Mesenchymal stem cell (in vitro differentiated cells and primary cell): ENCODE measurements at regions not wholly inside any gene's neighbourhood (a gene's known extent, or its start where the extent isn't known, plus 50 kb on each side); places are given as distances from the start of the nearest gene placed in this dataset.

Source experiments
- DNase-seq: peaks from one replicate; pipeline ENCODE4 v3.0.0-alpha.2; 2013
- H2AFZ ChIP-seq: one replicate; pipeline ENCODE4 v1.6.1; 2013; ENCODE audit warnings: low read depth, mild to moderate bottlenecking, control low read depth, inconsistent platforms, low read length, moderate library complexity
- H2AK5ac ChIP-seq: 2 replicates; pipeline ENCODE4 v1.6.1; 2013; ENCODE audit warnings: low read length, moderate library complexity, mild to moderate bottlenecking, inconsistent platforms; ENCODE audit not compliant: severe bottlenecking
- H2BK120ac ChIP-seq: one replicate; pipeline ENCODE4 v1.6.1; 2013; ENCODE audit warnings: low read depth, mild to moderate bottlenecking, inconsistent platforms, low read length, moderate library complexity
- H2BK12ac ChIP-seq, 2 experiments: one replicate each; pipeline ENCODE4 v1.6.1; 2013; ENCODE audit warnings: inconsistent platforms in 2 of 2, low read length in 2 of 2, mild to moderate bottlenecking in 2 of 2, moderate library complexity in 2 of 2, control low read depth in 1 of 2
- H2BK15ac ChIP-seq: one replicate; pipeline ENCODE4 v1.6.1; 2013; ENCODE audit warnings: mild to moderate bottlenecking, low read depth, inconsistent platforms; ENCODE audit not compliant: poor library complexity, severe bottlenecking
- H2BK5ac ChIP-seq: 2 replicates; pipeline ENCODE4 v1.6.1; 2013; ENCODE audit warnings: low read depth, mild to moderate bottlenecking, low read length, control low read depth, inconsistent platforms; ENCODE audit not compliant: poor library complexity, severe bottlenecking
- H3K14ac ChIP-seq, 2 experiments: one replicate each; pipeline ENCODE4 v1.6.1; 2013; ENCODE audit warnings: inconsistent platforms in 2 of 2, low read length in 2 of 2, control low read depth in 1 of 2, mild to moderate bottlenecking in 1 of 2, moderate library complexity in 1 of 2
- H3K18ac ChIP-seq, 2 experiments: one replicate each; pipeline ENCODE4 v1.6.1; 2013; ENCODE audit warnings: inconsistent platforms in 2 of 2, low read length in 2 of 2, control low read depth in 1 of 2, low read depth in 1 of 2, mild to moderate bottlenecking in 1 of 2
- H3K23ac ChIP-seq, 2 experiments: one replicate each; pipeline ENCODE4 v1.6.1; 2013; ENCODE audit warnings: inconsistent platforms in 2 of 2, low read length in 2 of 2, mild to moderate bottlenecking in 2 of 2, moderate library complexity in 2 of 2, control low read depth in 1 of 2
- H3K27ac ChIP-seq: 2 replicates; pipeline ENCODE4 v1.5.1; 2013; ENCODE audit warnings: mild to moderate bottlenecking, moderate library complexity, low read length, control low read depth, inconsistent platforms; ENCODE audit not compliant: poor library complexity, severe bottlenecking
- H3K27me3 ChIP-seq, 2 experiments: 2 replicates each; pipeline versions ENCODE4 v1.6.1 to v1.7.0; 2013; ENCODE audit warnings: low read length in 2 of 2, mild to moderate bottlenecking in 2 of 2, moderate library complexity in 2 of 2, control low read depth in 1 of 2, inconsistent platforms in 1 of 2; ENCODE audit not compliant: control insufficient read depth in 1 of 2, insufficient read depth in 1 of 2
- H3K36me3 ChIP-seq, 2 experiments: 2 replicates each; pipeline versions ENCODE4 v1.6.1 to v1.7.0; 2013; ENCODE audit warnings: low read length in 2 of 2, control low read depth in 1 of 2, inconsistent platforms in 1 of 2, low read depth in 1 of 2, mild to moderate bottlenecking in 1 of 2; ENCODE audit not compliant: insufficient read depth in 2 of 2, control insufficient read depth in 1 of 2
- H3K4ac ChIP-seq, 2 experiments: one replicate each; pipeline ENCODE4 v1.6.1; 2013; ENCODE audit warnings: inconsistent platforms in 2 of 2, low read length in 2 of 2, mild to moderate bottlenecking in 2 of 2, moderate library complexity in 2 of 2, control low read depth in 1 of 2, low read depth in 1 of 2
- H3K4me1 ChIP-seq: 2 replicates; pipeline ENCODE4 v1.6.1; 2013; ENCODE audit warnings: low read depth, low read length, control low read depth; ENCODE audit not compliant: control insufficient read depth, insufficient read depth
- H3K4me2 ChIP-seq: 2 replicates; pipeline ENCODE4 v1.6.1; 2013; ENCODE audit warnings: low read length, mild to moderate bottlenecking, inconsistent platforms; ENCODE audit not compliant: poor library complexity, severe bottlenecking
- H3K4me3 ChIP-seq, 2 experiments: 2 replicates each; pipeline versions ENCODE4 v1.5.1 to v1.7.0; 2013; ENCODE audit warnings: low read length in 2 of 2, mild to moderate bottlenecking in 2 of 2, control low read depth in 1 of 2, low read depth in 1 of 2; ENCODE audit not compliant: insufficient read depth in 1 of 2
- H3K79me1 ChIP-seq: replicated peaks from 2 replicates; pipeline ENCODE4 v1.6.1; 2013; ENCODE audit warnings: mild to moderate bottlenecking, control low read depth, low read length, inconsistent platforms; ENCODE audit not compliant: poor library complexity, severe bottlenecking
- H3K9ac ChIP-seq: 2 replicates; pipeline ENCODE4 v1.7.0; 2013; ENCODE audit warnings: mild to moderate bottlenecking, low read length, moderate library complexity
- H3K9me3 ChIP-seq: 2 replicates; pipeline ENCODE4 v1.7.0; 2013; ENCODE audit warnings: mild to moderate bottlenecking, low read length; ENCODE audit not compliant: control insufficient read depth
- H4K8ac ChIP-seq: one replicate; pipeline ENCODE4 v1.6.1; 2013; ENCODE audit warnings: inconsistent platforms, mild to moderate bottlenecking, low read length, moderate library complexity
- H4K91ac ChIP-seq: one replicate; pipeline ENCODE4 v1.6.1; 2013; ENCODE audit warnings: mild to moderate bottlenecking, low read length, inconsistent platforms
- WGBS: methylation state at CpG from one replicate; pipeline ENCODE4 v1.1.7; 2013; ENCODE audit warnings: mixed read lengths; 5-methylcytosine and 5-hydroxymethylcytosine counted together

GRCh38 chr2:215207041-215207440, 68.6 kb upstream of the ABCA12 start:
- H2BK15ac ChIP-seq: no peak overlapping the region
- H3K27ac ChIP-seq: no peak overlapping the region
- H4K91ac ChIP-seq: no peak overlapping the region
- H3K79me1 ChIP-seq: no peaks in the 10 kb centered on the region
- no peaks in the 10 kb centered on the region for H3K4me1 ChIP-seq
- H2AFZ ChIP-seq: no peak overlapping the region
- H3K27me3 ChIP-seq: no peaks in the 10 kb centered on the region
- no peak overlapping the region for H2BK120ac ChIP-seq
- no peak overlapping the region for H3K9ac ChIP-seq
- no peak overlapping the region for H2BK5ac ChIP-seq
- no peak overlapping the region for H2BK12ac ChIP-seq
- H4K8ac ChIP-seq: no peak overlapping the region
- H2AK5ac ChIP-seq: no peak overlapping the region
- DNase-seq: no peak
- H3K23ac ChIP-seq: no peak overlapping the region
- no peak overlapping the region for H3K4me3 ChIP-seq
- no peak overlapping the region for H3K18ac ChIP-seq
- no peak overlapping the region for H3K14ac ChIP-seq
- H3K9me3 ChIP-seq: peaks cover 10% of the 10 kb centered on the region
- H3K36me3 ChIP-seq: no peaks in the 10 kb centered on the region
- H3K4ac ChIP-seq: no peak overlapping the region
- H3K4me2 ChIP-seq: no peak overlapping the region

- H2BK12ac ChIP-seq: no peak overlapping the region
- no peak overlapping the region for H3K4me3 ChIP-seq
- no peak overlapping the region for H2BK15ac ChIP-seq
- 43% methylated on average over 2 of the region's 4 CpGs for WGBS
- no peak overlapping the region for H3K4ac ChIP-seq
- no peak overlapping the region for H3K18ac ChIP-seq
- H2BK120ac ChIP-seq: no peak overlapping the region
- H2AFZ ChIP-seq: no peak overlapping the region
- H4K91ac ChIP-seq: no peak overlapping the region
- H3K79me1 ChIP-seq: no peaks in the 10 kb centered on the region
- H3K9ac ChIP-seq: no peak overlapping the region
- DNase-seq: no peak
- H3K27ac ChIP-seq: no peak overlapping the region
- no peak overlapping the region for H3K4me2 ChIP-seq
- H4K8ac ChIP-seq: no peak overlapping the region
- H3K14ac ChIP-seq: no peak overlapping the region
- H3K27me3 ChIP-seq: no peaks in the 10 kb centered on the region
- no peak overlapping the region for H2BK5ac ChIP-seq
- H3K36me3 ChIP-seq: no peaks in the 10 kb centered on the region
- H3K9me3 ChIP-seq: peaks cover 4% of the 10 kb centered on the region
- H3K23ac ChIP-seq: no peak overlapping the region
- no peak overlapping the region for H2AK5ac ChIP-seq
- no peaks in the 10 kb centered on the region for H3K4me1 ChIP-seq
Measured at GRCh38 chr2:215205787-215206186, 67.4 kb upstream of the ABCA12 start.

- Histone ChIP-seq H2AK5ac (no peak overlapping the region), H2BK15ac (no peak overlapping the region), H2BK12ac (no peak overlapping the region), H3K23ac (no peak overlapping the region), H3K27ac (no peak overlapping the region), H2BK120ac (no peak overlapping the region), H3K18ac (no peak overlapping the region), H3K36me3 (no peaks in the 10 kb centered on the region), H2BK5ac (no peak overlapping the region), H3K4me3 (no peak overlapping the region), H4K8ac (no peak overlapping the region), H4K91ac (no peak overlapping the region), H3K4me2 (no peak overlapping the region), H3K4me1 (no peaks in the 10 kb centered on the region), H3K27me3 (no peaks in the 10 kb centered on the region), H3K4ac (no peak overlapping the region), H3K9ac (no peak overlapping the region), H3K79me1 (no peaks in the 10 kb centered on the region), H2AFZ (no peak overlapping the region), H3K14ac (no peak overlapping the region), H3K9me3 (no peaks in the 10 kb centered on the region)
- 86% methylated on average over 1 of the region's 2 CpGs for WGBS
- no peak for DNase-seq
Measured at GRCh38 chr2:215191477-215191876, 53.1 kb upstream of the ABCA12 start.

- no peaks in the 10 kb centered on the region for H3K4me1 ChIP-seq
- H3K9me3 ChIP-seq: no peaks in the 10 kb centered on the region
- no peak overlapping the region for H3K27ac ChIP-seq
- H2BK120ac ChIP-seq: no peak overlapping the region
- no peak overlapping the region for H2AK5ac ChIP-seq
- no peak overlapping the region for H3K9ac ChIP-seq
- no peak overlapping the region for H2BK15ac ChIP-seq
- H3K14ac ChIP-seq: no peak overlapping the region
- H3K4me3 ChIP-seq: no peak overlapping the region
- no peak overlapping the region for H4K8ac ChIP-seq
- no peak overlapping the region for H3K4ac ChIP-seq
- H2AFZ ChIP-seq: no peak overlapping the region
- H3K27me3 ChIP-seq: no peaks in the 10 kb centered on the region
- H2BK5ac ChIP-seq: no peak overlapping the region
- no peak overlapping the region for H4K91ac ChIP-seq
- no peak overlapping the region for H3K18ac ChIP-seq
- no peaks in the 10 kb centered on the region for H3K36me3 ChIP-seq
- no peak overlapping the region for H2BK12ac ChIP-seq
- no peaks in the 10 kb centered on the region for H3K79me1 ChIP-seq
- H3K4me2 ChIP-seq: no peak overlapping the region
- H3K23ac ChIP-seq: no peak overlapping the region
- DNase-seq: no peak
Measured at GRCh38 chr2:215190588-215190987, 52.2 kb upstream of the ABCA12 start.
